A549 (cell line): ENCODE measurements at regions not wholly inside any gene's neighbourhood (a gene's known extent, or its start where the extent isn't known, plus 50 kb on each side); places are given as distances from the start of the nearest gene placed in this dataset.
"Not testable (repeated sequence)": the region's sequence is repeated elsewhere in the genome, so short reads cannot be mapped to it uniquely, and the experiment has no call there.

Experiments used
- CBX2 ChIP-seq: fragments of 200-600 bp; sonication (generic); IDR thresholded peaks from 2 replicates; pipeline ENCODE4 v1.6.1; 2016; ENCODE audit warnings: low read depth, mild to moderate bottlenecking, borderline replicate concordance
- CTCF ChIP-seq: fragments of >200 bp; sonication (Bioruptor Twin); formaldehyde crosslinking; IDR thresholded peaks from 3 replicates; pipeline ENCODE4 v1.5.1; 2016
- EP300 ChIP-seq, 2 experiments: fragments of >200 bp; sonication (Bioruptor Twin); formaldehyde crosslinking; IDR thresholded peaks; 2 replicates in 1 of 2; 3 replicates in 1 of 2; pipeline ENCODE4 v1.6.1; 2016 to 2017
- NPAS2 ChIP-seq: fragments of 250-450 bp; sonication (Bioruptor Pico); IDR thresholded peaks from 2 replicates; pipeline ENCODE4 v1.8.0; 2022; ENCODE audit warnings: mild to moderate bottlenecking, moderate library complexity, borderline replicate concordance
- NR3C1 ChIP-seq: fragments of >200 bp; sonication (Bioruptor Twin); formaldehyde crosslinking; IDR thresholded peaks from 3 replicates; pipeline ENCODE4 v1.6.1; 2017
- POLR2A ChIP-seq: IDR thresholded peaks from 2 replicates; pipeline ENCODE4 v1.6.1; 2012; ENCODE audit warnings: mild to moderate bottlenecking, low read length
- RAD21 ChIP-seq, 2 experiments: fragments of >200 bp in 1 of 2; sonication (Bioruptor Twin) in 1 of 2; formaldehyde crosslinking in 1 of 2; IDR thresholded peaks in 1 of 2; conservative IDR thresholded peaks in 1 of 2; 2 replicates in 1 of 2; 3 replicates in 1 of 2; pipeline ENCODE4 v1.6.1; 2012 to 2018; ENCODE audit warnings: inconsistent platforms in 1 of 2
- RFX5 ChIP-seq: fragments of 450-650 bp; IDR thresholded peaks from 2 replicates; pipeline ENCODE4 v1.7.1; 2014; ENCODE audit warnings: antibody characterized with exemption, mild to moderate bottlenecking, moderate library complexity
- SMC3 ChIP-seq: fragments of >200 bp; sonication (Bioruptor Twin); formaldehyde crosslinking; IDR thresholded peaks from 3 replicates; pipeline ENCODE4 v1.6.1; 2018; ENCODE audit warnings: inconsistent platforms
- USF2 ChIP-seq: fragments of 450-650 bp; IDR thresholded peaks from 2 replicates; pipeline ENCODE4 v1.6.1; 2014; ENCODE audit warnings: antibody characterized with exemption

- not testable (repeated sequence) for TF ChIP-seq CTCF; USF2; EP300 (IDR thresholded peaks at IDR 0.05); SMC3; POLR2A; NPAS2 (CRISPR knock-in tag); NR3C1; RFX5; CBX2; RAD21 (conservative IDR thresholded peaks at IDR 0.05 in 1 of 2, IDR thresholded peaks at IDR 0.05 in 1 of 2)
Measured at GRCh38 chr16:29089679-29090078, 104.8 kb downstream of the LAT start.
